ENCODE measurements at regions not wholly inside any gene's neighbourhood (a gene's known extent, or its start where the extent isn't known, plus 50 kb on each side); places are given as distances from the start of the nearest gene placed in this dataset.

DNA sequence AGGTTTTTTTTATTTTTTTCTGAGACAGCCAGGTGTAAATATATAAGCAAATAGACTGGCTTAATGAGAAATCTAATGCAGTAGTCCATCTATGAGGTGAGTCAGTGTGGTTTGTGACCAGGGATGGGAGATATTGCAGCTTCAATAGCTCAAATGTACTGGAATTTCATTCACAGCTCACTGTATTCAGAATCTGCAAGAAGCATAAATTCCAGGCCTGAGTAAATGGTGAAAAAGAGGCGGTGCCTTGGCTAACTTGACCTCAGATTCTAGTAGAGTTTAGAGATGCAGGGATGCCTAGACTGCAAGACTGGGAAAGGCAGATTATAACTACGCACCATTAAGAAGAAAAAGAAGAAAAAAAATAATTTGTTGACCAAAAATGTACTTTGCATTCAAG, 151.9 kb upstream of the SMC2 start (continued):
- no peak for TF ChIP-seq ZNF143 (CRISPR knock-in tag; IDR thresholded peaks at IDR 0.05)

DNA sequence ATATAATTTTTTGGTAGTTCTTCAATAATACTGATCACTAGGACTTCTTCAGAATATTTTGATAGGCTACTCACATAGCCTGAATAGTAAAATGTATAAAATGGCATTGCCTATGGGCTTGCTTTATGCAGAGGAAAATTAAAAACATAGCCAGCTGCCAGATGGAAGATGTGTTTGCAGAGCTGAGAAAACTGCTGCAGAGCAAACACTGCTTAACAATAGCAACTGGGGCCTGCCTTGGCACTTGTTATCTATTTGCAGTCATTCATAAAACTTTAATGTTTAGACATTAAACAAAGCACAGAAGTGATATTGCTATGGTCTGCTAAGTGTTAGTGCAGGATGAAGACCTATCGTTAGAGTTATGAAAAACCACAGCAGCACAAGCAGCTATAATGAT, 151.5 kb upstream of the SMC2 start:
- Histone ChIP-seq H3K4me3 (no peak overlapping the region), H3K27me3 (ENCODE audit: control insufficient read depth in 2 of 2, insufficient read depth in 2 of 2, low read length in 2 of 2) (no peaks in the 10 kb centered on the region), H3K9me3 (replicated peaks; ENCODE audit: control insufficient read depth, insufficient read depth, low read depth, low read length) (no peaks in the 10 kb centered on the region), H3K4me1 (replicated peaks in 1 of 2; ENCODE audit: control insufficient read depth in 2 of 2, insufficient read depth in 2 of 2, low read length in 2 of 2) (no peaks in the 10 kb centered on the region), H3K79me2 (ENCODE audit: control insufficient read depth, insufficient read depth, low read length) (no peaks in the 10 kb centered on the region), H4K20me1 (replicated peaks; ENCODE audit: control insufficient read depth, insufficient read depth, low read length) (no peaks in the 10 kb centered on the region), H2AFZ (ENCODE audit: low read depth, low read length) (no peak overlapping the region), H3K9ac (ENCODE audit: insufficient read depth in 1 of 2, low read depth in 2 of 2, low read length in 2 of 2) (no peak overlapping the region), H3K27ac (ENCODE audit: extremely low read depth, low read depth, low read length) (no peak overlapping the region), H3K4me2 (ENCODE audit: insufficient read depth, low read length) (no peak overlapping the region), H3K36me3 (ENCODE audit: control insufficient read depth, insufficient read depth, low read length) (no peaks in the 10 kb centered on the region), H3K9me1 (ENCODE audit: control insufficient read depth, insufficient read depth, low read length) (no peaks in the 10 kb centered on the region)
- no peak for FAIRE-seq
- ATAC-seq, result no peak
- intact Hi-C loops (cut with micrococcal nuclease) (no loop called here), in situ Hi-C loops (cut with MboI) (no loop called here)
- CTCF ChIA-PET (ENCODE audit: low intra/inter-chr PET ratio), result no interaction called here
- TF ChIP-seq EGR1 (conservative IDR thresholded peaks at IDR 0.05) (no peak), ZC3H8 (IDR thresholded peaks at IDR 0.05) (no peak), KDM1A (IDR thresholded peaks at IDR 0.05) (no peak), MED1 (CRISPR knock-in tag; IDR thresholded peaks at IDR 0.05; ENCODE audit: borderline replicate concordance) (no peak)
- POLR2A ChIA-PET, result no interaction called here
- 7% methylated on average over 1 of the region's 1 CpG for WGBS (ENCODE audit: insufficient coverage, low coverage, missing lambda C conversion rate)
- BruUV-seq (replicated peaks), result no TSS peak
- no peak for DNase-seq (ENCODE audit: extremely low read depth in 1 of 4, low spot score in 3 of 4)

DNA sequence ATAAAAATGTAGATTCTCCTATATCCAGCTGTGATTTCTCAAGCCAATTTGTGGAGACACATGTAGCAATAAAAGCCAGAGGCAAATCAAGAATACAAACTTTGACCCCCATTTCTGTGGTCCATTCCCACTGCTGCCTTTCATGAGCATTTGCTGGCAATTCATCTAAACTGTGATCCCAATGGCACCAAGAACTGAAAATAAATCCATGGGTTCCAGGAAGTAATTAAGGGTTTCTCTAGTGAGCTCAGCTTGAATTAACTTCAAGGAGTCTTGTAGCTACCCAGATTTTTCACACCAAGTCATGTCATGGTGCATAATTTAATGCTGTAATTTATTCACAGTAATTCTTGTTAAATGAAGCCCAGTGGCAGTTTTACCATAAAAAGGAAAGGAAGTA, 145.0 kb upstream of the SMC2 start:
- no peaks in the 10 kb centered on the region for H4K20me1 ChIP-seq (replicated peaks; ENCODE audit: control insufficient read depth, insufficient read depth, low read length)
- no peak overlapping the region for H2AFZ ChIP-seq (ENCODE audit: low read depth, low read length)
- no peak overlapping the region for H3K4me3 ChIP-seq
- no peak overlapping the region for H3K9ac ChIP-seq (ENCODE audit: insufficient read depth in 1 of 2, low read depth in 2 of 2, low read length in 2 of 2)
- TF ChIP-seq ZBTB1 (CRISPR knock-in tag; IDR thresholded peaks at IDR 0.05; ENCODE audit: borderline replicate concordance, low read depth) (no peak), SP1 (CRISPR knock-in tag; IDR thresholded peaks at IDR 0.05) (no peak)
- TF ChIP-seq, protein P1, sequence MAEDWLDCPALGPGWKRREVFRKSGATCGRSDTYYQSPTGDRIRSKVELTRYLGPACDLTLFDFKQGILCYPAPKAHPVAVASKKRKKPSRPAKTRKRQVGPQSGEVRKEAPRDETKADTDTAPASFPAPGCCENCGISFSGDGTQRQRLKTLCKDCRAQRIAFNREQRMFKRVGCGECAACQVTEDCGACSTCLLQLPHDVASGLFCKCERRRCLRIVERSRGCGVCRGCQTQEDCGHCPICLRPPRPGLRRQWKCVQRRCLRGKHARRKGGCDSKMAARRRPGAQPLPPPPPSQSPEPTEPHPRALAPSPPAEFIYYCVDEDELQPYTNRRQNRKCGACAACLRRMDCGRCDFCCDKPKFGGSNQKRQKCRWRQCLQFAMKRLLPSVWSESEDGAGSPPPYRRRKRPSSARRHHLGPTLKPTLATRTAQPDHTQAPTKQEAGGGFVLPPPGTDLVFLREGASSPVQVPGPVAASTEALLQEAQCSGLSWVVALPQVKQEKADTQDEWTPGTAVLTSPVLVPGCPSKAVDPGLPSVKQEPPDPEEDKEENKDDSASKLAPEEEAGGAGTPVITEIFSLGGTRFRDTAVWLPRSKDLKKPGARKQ (CRISPR knock-in tag; IDR thresholded peaks at IDR 0.05), result no peak
- TF ChIP-seq, protein P2, sequence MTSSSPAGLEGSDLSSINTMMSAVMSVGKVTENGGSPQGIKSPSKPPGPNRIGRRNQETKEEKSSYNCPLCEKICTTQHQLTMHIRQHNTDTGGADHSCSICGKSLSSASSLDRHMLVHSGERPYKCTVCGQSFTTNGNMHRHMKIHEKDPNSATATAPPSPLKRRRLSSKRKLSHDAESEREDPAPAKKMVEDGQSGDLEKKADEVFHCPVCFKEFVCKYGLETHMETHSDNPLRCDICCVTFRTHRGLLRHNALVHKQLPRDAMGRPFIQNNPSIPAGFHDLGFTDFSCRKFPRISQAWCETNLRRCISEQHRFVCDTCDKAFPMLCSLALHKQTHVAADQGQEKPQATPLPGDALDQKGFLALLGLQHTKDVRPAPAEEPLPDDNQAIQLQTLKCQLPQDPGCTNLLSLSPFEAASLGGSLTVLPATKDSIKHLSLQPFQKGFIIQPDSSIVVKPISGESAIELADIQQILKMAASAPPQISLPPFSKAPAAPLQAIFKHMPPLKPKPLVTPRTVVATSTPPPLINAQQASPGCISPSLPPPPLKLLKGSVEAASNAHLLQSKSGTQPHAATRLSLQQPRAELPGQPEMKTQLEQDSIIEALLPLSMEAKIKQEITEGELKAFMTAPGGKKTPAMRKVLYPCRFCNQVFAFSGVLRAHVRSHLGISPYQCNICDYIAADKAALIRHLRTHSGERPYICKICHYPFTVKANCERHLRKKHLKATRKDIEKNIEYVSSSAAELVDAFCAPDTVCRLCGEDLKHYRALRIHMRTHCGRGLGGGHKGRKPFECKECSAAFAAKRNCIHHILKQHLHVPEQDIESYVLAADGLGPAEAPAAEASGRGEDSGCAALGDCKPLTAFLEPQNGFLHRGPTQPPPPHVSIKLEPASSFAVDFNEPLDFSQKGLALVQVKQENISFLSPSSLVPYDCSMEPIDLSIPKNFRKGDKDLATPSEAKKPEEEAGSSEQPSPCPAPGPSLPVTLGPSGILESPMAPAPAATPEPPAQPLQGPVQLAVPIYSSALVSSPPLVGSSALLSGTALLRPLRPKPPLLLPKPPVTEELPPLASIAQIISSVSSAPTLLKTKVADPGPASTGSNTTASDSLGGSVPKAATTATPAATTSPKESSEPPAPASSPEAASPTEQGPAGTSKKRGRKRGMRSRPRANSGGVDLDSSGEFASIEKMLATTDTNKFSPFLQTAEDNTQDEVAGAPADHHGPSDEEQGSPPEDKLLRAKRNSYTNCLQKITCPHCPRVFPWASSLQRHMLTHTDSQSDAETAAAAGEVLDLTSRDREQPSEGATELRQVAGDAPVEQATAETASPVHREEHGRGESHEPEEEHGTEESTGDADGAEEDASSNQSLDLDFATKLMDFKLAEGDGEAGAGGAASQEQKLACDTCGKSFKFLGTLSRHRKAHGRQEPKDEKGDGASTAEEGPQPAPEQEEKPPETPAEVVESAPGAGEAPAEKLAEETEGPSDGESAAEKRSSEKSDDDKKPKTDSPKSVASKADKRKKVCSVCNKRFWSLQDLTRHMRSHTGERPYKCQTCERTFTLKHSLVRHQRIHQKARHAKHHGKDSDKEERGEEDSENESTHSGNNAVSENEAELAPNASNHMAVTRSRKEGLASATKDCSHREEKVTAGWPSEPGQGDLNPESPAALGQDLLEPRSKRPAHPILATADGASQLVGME (CRISPR knock-in tag; IDR thresholded peaks at IDR 0.05), result no peak
- H3K27ac ChIP-seq (ENCODE audit: extremely low read depth, low read depth, low read length), result no peak overlapping the region
- no peaks in the 10 kb centered on the region for H3K4me1 ChIP-seq (replicated peaks in 1 of 2; ENCODE audit: control insufficient read depth in 2 of 2, insufficient read depth in 2 of 2, low read length in 2 of 2)
- FAIRE-seq (no peak), DNase-seq (ENCODE audit: extremely low read depth in 1 of 4, low spot score in 3 of 4) (no peak), ATAC-seq (no peak)
- POLR2A ChIA-PET, result no interaction called here
- intact Hi-C loops (cut with micrococcal nuclease) (no loop called here), in situ Hi-C loops (cut with MboI) (no loop called here)
- H3K36me3 ChIP-seq (ENCODE audit: control insufficient read depth, insufficient read depth, low read length), result no peaks in the 10 kb centered on the region
- no TSS peak for BruUV-seq (replicated peaks)
- no peaks in the 10 kb centered on the region for H3K27me3 ChIP-seq (ENCODE audit: control insufficient read depth in 2 of 2, insufficient read depth in 2 of 2, low read length in 2 of 2)
- CTCF ChIA-PET (ENCODE audit: low intra/inter-chr PET ratio), result no interaction called here
- H3K9me3 ChIP-seq (replicated peaks; ENCODE audit: control insufficient read depth, insufficient read depth, low read depth, low read length), result no peaks in the 10 kb centered on the region
- H3K79me2 ChIP-seq (ENCODE audit: control insufficient read depth, insufficient read depth, low read length), result no peaks in the 10 kb centered on the region
- no peaks in the 10 kb centered on the region for H3K9me1 ChIP-seq (ENCODE audit: control insufficient read depth, insufficient read depth, low read length)
- no peak overlapping the region for H3K4me2 ChIP-seq (ENCODE audit: insufficient read depth, low read length)
